GM19467 (cell line): ENCODE measurements at regions not wholly inside any gene's neighbourhood (a gene's known extent, or its start where the extent isn't known, plus 50 kb on each side); places are given as distances from the start of the nearest gene placed in this dataset.
A peak's percentile ranks its signal among the peaks of the same experiment; 100 is the strongest.
"Not testable (repeated sequence)": the region's sequence is repeated elsewhere in the genome, so short reads cannot be mapped to it uniquely, and the experiment has no call there.

Experiments used
- ATAC-seq: cut with Tn5 transposase; IDR thresholded peaks from one replicate; pipeline ENCODE4 v1.9.1; 2021; ENCODE audit warnings: mild to moderate bottlenecking, moderate library complexity; ENCODE audit not compliant: unreplicated experiment

DNA sequence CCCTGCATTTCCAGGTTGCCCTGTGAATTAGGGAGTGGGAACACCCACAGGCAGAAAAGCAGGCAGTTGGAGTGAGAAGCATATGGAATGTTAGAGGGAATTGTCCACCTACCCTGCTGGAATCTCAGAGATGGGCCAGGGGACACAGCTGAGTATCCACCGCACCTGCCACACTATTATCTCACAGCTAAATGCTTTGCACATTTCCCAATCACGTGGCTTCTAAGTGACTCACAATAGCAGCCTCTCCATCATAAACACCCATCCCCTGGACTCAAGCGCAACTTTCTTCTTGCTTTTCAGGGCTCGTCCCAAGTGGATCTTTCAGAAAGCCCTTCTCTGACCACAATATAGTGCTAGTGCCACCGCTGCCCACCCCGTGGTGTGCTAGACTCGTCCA, 389.0 kb upstream of the LMCD1 start:
- no peak for ATAC-seq

- no peak for ATAC-seq
Measured at GRCh38 chr3:8113626-8114025, 388.0 kb upstream of the LMCD1 start.

DNA sequence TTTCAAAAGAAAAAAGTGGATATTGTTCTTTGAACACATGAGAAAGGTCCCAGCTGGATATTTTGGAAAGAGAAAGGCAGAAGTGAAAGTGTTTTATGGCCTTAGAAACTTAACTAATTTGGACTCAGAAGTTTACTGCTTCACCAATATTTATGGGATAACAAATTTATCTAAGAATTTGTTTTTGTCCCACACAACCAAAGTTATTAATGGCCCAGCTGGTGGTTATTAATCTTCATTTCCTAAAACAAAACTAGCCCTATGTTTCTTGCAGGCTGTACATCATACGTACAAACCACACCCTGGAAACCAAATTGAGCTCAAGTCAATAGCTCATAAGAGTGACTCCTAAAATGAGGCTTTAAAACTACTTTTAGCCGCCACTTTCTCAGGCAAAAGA, 372.9 kb upstream of the LMCD1 start:
- ATAC-seq, result no peak

DNA sequence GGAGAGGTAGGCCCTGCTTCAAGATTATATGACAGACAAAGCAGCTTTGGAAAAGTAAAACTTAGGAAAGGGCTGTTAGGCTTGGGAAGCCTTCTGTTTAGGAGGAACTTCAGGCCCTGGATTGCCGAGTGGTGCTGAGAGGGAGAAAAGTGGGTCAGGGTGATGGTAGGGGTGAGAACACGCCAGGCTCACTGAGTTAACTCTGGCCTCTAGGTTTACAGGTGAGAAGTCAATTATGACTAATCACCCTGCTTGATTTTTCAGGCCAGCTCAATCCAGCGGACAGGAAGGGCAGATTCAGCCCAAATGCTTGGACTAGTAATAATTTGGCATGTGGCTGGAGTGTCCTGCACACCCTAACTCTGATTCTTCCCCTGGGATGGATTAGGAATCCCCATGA, 365.1 kb upstream of the LMCD1 start:
- no peak for ATAC-seq

DNA sequence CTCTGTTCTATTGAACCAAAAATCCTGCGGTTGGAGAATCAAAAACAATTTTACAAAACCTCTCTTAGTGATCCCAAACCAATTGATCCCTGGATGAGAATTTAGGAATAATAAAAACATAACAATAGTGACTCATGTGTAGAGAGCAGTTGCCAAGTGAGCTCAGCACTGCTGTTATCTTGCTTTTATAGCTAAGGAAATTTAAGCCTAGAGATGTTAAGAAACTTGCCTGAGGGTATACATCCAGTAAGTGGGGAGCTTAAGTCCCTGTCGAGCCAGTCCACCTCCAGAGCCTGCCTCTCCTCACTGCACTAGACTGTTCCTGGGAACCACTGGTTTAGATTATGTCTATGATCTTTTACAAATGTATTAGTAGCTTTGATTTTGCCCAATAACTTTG, 358.4 kb upstream of the LMCD1 start:
- no peak for ATAC-seq

GRCh38 chr3:8145661-8146060, 356.0 kb upstream of the LMCD1 start:
- no peak for ATAC-seq

DNA sequence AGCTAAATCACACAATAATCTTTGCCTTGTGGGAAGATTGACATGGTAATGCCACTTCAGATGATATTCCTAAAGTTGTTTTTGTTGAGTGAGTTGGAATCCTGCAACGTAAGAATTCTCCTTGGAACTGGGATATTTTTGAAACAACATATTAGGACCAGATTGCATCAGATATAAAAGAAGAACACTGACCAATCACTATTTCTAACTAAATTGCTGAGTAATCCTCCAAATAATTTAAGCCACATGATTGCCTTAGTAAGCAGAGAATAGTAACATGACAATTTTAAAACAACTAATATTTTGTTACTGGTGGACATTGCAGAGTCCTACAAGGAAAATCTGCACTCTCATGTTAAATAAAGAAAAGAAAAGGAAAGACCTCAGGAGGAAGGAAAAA, 353.9 kb upstream of the LMCD1 start:
- no peak for ATAC-seq

DNA sequence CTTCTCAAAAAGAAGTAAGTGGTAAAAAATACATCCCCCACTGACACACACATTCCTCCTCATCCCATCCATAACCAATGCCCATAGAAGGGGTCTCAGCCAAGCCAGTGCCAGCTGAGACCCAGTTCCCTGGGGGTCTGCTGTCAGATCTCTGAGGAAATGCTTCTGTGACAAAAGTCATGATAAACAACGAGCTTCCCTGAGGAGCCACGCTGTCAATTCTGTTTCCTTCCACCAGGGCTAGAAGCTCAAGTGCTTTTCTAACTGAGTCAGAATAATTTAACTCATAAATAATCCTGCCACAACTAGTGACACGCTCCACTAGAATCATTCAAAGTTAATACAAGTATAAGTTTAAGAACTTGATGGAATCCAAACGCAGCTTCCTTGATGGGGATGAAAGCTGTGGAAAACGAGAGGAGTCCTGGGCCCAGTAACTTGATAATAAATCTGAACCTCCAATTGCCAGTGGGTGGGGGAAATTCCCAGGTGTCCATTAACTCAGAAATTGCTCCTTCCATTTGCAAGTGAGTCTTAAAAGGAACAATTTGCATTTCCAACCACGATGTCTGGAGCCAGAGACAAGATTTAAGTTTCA, 348.7 kb upstream of the LMCD1 start:
- no peak for ATAC-seq

DNA sequence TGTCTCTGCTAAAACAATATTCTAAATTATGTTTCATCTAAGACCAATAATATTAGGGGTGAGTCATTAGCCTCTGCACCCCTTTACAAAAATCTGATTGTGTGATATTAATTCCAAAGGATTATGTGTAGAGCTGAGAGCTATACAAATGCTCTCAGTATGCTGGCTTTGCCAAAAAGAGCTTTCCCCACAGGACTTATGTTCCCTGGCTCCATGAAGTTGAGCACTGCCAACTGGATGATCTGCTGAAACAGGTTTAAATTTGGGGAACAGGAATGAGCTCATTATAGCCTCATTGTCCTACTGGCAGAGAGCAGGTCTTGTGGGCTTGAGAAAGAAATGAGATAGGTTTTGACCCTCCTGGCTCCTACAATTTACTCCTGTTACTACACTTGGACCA, 347.8 kb upstream of the LMCD1 start:
- ATAC-seq, result no peak

DNA sequence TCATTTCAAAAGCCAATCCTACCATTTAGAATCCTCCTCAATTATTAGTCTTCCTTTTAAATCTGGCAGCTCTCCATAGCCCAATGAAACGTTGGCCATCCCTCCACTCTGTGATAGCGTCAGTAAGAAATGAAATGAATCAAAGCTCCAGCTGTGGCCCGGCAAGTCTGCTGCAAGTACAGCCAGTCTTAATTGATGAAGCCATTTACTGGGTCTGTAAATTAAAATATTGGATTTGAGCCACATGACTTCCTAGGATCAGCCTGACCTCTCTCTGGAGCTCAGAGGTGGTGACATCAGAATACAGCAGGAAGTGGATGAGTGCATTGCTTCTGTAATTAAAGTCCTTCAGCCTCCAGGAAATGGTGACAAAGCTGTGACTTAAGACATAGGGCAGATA, 347.0 kb upstream of the LMCD1 start:
- no peak for ATAC-seq

GRCh38 chr3:8156138-8156537, 345.5 kb upstream of the LMCD1 start:
- no peak for ATAC-seq

DNA sequence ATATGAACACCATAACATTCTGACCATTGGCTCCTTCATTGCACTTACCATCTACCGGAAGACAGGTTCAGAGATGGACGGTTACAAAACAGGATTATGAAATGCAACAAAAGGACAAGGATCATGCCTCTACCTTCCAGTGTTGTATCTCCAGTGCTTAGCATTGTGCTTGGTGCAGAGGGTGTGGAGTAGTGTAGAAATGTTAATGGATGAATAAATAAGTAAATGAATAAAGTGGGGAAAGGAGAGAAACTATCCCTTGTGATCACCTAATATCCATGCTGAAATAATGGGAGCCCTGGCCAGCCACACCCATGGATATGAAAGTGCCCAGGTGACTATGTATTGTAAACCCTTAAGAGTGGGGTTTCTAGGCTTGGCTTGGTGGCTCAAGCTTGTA, 344.8 kb upstream of the LMCD1 start:
- ATAC-seq, result no peak

DNA sequence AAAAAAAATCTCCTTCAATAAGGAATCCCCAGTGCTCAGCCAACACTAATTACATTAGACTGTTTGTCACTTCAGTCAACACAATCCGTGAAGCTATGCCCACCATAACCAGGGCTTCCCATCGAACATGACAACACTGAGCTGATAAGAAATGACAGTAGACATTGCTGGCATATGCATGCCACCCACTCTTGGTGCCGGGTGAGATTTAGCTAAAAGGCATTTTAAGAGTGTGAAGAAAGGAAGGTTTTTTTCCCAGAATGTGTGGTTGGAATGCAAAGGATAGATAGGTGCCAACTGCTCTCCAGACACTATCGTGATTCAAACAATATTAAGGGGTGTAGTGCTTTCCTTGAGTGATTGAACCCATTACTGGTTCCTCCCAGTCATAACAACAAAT, 344.0 kb upstream of the LMCD1 start:
- ATAC-seq, result no peak

DNA sequence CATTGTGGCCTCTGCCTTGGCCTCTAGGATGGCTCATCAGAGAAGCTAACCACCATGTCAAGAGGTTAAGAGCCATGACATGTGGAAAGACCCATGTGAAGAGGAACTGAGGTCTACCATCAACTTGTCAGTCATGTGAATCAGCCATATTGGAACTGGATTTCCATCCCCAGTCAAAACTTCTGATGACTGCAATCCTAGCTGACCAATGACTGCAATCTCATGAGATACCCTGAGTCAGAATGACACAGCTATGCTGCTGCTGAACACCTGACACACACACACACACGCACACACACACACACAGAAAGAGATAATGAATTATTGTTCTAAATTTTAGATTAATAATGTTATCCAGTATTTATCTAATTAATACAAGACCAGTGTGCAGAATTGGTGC, 337.5 kb upstream of the LMCD1 start:
- no peak for ATAC-seq

GRCh38 chr3:8166014-8166413, 335.6 kb upstream of the LMCD1 start:
- ATAC-seq, result no peak

GRCh38 chr3:8170971-8171508, 330.6 kb upstream of the LMCD1 start:
- ATAC-seq, result no peak

DNA sequence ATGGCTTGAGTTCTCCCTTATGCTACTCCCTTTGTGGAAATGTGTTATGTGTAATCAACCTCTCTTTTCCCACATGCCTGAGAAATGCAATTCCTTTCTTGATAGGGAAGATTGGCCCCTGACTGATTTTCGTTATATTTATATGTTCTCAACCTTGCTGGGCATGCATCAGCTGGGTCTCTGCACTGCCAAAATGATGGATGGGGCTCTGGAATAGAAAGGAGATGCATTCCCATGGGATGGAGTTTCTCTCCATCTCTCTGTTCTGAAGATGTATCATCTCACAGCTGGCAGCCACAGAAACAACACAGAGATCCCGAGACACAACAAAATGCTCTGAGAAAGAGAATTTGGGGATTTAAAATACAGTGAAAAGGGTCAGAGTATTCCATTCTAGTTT, 327.7 kb upstream of the LMCD1 start:
- no peak for ATAC-seq

GRCh38 chr3:8176759-8177483, 324.7 kb upstream of the LMCD1 start:
- not testable (repeated sequence) for ATAC-seq

GRCh38 chr3:8178516-8178915, 323.1 kb upstream of the LMCD1 start:
- ATAC-seq, result not testable (repeated sequence)

DNA sequence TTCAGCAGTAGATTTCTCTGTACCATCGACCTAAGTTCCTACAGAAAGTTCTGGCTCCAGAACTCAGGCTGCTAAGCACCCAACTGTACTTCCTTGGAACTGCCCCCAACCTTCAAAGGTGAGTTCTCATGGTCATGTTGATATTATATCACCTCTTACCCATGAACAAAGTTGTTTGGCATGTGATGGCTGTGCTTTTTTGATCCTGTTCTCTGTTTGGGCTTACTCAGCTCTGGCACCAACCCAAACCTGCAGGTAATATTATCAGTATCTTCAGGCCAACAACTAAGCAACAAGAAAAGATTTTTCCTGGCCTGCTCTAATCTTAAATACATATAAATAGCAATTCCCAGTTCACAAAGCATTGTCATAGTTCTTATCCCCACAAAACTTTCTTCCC, 318.7 kb upstream of the LMCD1 start:
- ATAC-seq, result no peak

- ATAC-seq, result peak; percentile 80
Measured at GRCh38 chr3:8183627-8184026, 318.0 kb upstream of the LMCD1 start.

DNA sequence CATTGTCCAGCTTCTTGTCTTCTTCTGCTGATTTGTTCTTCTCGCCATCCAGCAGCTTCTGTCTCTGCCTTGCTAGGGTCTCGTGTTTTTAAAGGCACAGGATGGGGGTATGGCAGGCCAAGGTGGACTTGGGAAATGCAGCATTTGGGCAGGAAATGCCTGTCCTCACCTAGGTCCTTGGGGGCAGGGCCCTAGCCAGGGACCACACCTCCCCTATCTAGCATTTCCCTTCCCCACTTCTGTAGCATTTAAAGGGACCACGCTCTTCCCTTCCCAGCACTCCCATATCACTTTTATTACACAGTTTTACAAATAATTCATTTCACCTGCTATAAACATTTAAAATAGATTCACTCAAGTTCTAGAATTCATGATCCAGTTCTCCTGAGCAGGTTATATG, 315.4 kb upstream of the LMCD1 start:
- ATAC-seq, result no peak

DNA sequence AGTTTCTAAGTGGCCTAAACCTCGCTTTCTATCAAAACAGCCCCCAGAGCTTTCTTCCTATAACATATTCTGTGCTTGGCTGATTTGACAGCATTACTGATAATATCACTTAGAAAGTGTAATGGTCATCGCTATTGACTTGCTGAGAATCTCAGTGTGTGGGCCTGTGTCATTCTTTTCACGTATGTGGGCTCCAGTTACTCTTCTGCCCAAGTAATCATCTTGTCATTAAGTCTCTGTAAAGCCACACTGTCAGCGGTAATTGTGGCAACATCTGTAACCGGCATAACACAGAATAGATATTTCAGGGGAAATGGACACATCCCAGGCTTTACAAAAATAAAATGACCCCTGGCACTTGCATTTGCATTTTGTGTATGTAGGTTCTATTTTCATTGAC, 313.6 kb upstream of the LMCD1 start:
- no peak for ATAC-seq
